Activated CD8-positive, alpha-beta T cell treated with anti-CD3 and anti-CD28 coated beads for 36 hours (primary cell): ENCODE measurements at regions not wholly inside any gene's neighbourhood (a gene's known extent, or its start where the extent isn't known, plus 50 kb on each side); places are given as distances from the start of the nearest gene placed in this dataset.

ENCODE experiments used
- ATAC-seq: fragments of 200-7000 bp; cut with Tn5 transposase; one replicate; pipeline ENCODE4 v1.10.0; 2021; ENCODE audit warnings: mild to moderate bottlenecking, moderate library complexity
- CTCF ChIA-PET: fragments of 350-600 bp; sonication (Branson Sonifier 250); formaldehyde crosslinking; loops from one replicate; lab custom pipeline; 2021; ENCODE audit warnings: antibody characterized with exemption; lab: Charles Lee
- POLR2A ChIA-PET: fragments of 350-600 bp; sonication (Branson Sonifier 250); formaldehyde crosslinking; loops from one replicate; lab custom pipeline; 2021; ENCODE audit warnings: antibody characterized with exemption; lab: Charles Lee
- DNase-seq: peaks from one replicate; pipeline ENCODE4 v3.0.0-alpha.2; 2020
- H3K27ac Mint-ChIP-seq: one replicate; pipeline ENCODE4 v1.8.0; 2021; ENCODE audit warnings: mild to moderate bottlenecking, mixed read lengths
- H3K27me3 Mint-ChIP-seq: one replicate; pipeline ENCODE4 v1.8.0; 2021; ENCODE audit warnings: mixed read lengths
- H3K36me3 Mint-ChIP-seq: one replicate; pipeline ENCODE4 v1.8.0; 2021; ENCODE audit warnings: low read depth, mixed read lengths
- H3K4me1 Mint-ChIP-seq: one replicate; pipeline ENCODE4 v1.8.0; 2021; ENCODE audit warnings: low read depth, mixed read lengths
- H3K4me3 Mint-ChIP-seq: one replicate; pipeline ENCODE4 v1.8.0; 2021; ENCODE audit warnings: mild to moderate bottlenecking, moderate library complexity, mixed read lengths
- H3K9me3 Mint-ChIP-seq: one replicate; pipeline ENCODE4 v1.8.0; 2021; ENCODE audit warnings: mixed read lengths
- CTCF ChIP-seq: fragments of 200-600 bp; IDR thresholded peaks from one replicate; pipeline ENCODE4 v1.8.0; 2022; ENCODE audit warnings: antibody characterized with exemption, mild to moderate bottlenecking
- intact Hi-C: fragments of 100-400 bp; cut with micrococcal nuclease; formaldehyde crosslinking; loops from one replicate; pipeline ENCODE4 v1.10.0; 2022

- no peaks in the 10 kb centered on the region for H3K4me1 Mint-ChIP-seq
- H3K9me3 Mint-ChIP-seq, result peaks cover 14% of the 10 kb centered on the region
- DNase-seq (no peak), ATAC-seq (no peak)
- intact Hi-C loops, result no loop called here
- CTCF ChIA-PET, result no interaction called here
- H3K27ac Mint-ChIP-seq, result no peak overlapping the region
- no peak overlapping the region for H3K4me3 Mint-ChIP-seq
- no peak for TF ChIP-seq CTCF
- H3K27me3 Mint-ChIP-seq, result no peaks in the 10 kb centered on the region
- H3K36me3 Mint-ChIP-seq, result no peaks in the 10 kb centered on the region
- POLR2A ChIA-PET, result no interaction called here
Observed at GRCh38 chr4:19520939-19521520, 730.7 kb upstream of the SLIT2 start.

GRCh38 chr4:19514276-19515070 is 737.2 kb upstream of the SLIT2 start:
- ATAC-seq (no peak), DNase-seq (no peak)
- CTCF ChIA-PET, result no interaction called here
- no peaks in the 10 kb centered on the region for H3K4me1 Mint-ChIP-seq
- no peaks in the 10 kb centered on the region for H3K27me3 Mint-ChIP-seq
- POLR2A ChIA-PET, result no interaction called here
- H3K27ac Mint-ChIP-seq, result no peak overlapping the region
- no peak for TF ChIP-seq CTCF
- no peaks in the 10 kb centered on the region for H3K36me3 Mint-ChIP-seq
- intact Hi-C loops, result no loop called here
- H3K9me3 Mint-ChIP-seq, result peaks cover 13% of the 10 kb centered on the region
- H3K4me3 Mint-ChIP-seq, result no peak overlapping the region

GRCh38 chr4:19512086-19512485 is 739.6 kb upstream of the SLIT2 start:
- DNase-seq (no peak), ATAC-seq (no peak)
- Mint-ChIP-seq H3K36me3 (no peaks in the 10 kb centered on the region), H3K4me1 (no peaks in the 10 kb centered on the region), H3K27me3 (no peaks in the 10 kb centered on the region), H3K4me3 (no peak overlapping the region), H3K27ac (no peak overlapping the region), H3K9me3 (peaks cover 7% of the 10 kb centered on the region)
- intact Hi-C loops, result no loop called here
- ChIA-PET POLR2A (no interaction called here), CTCF (no interaction called here)
- TF ChIP-seq CTCF, result no peak

- no peaks in the 10 kb centered on the region for H3K36me3 Mint-ChIP-seq
- ChIA-PET CTCF (no interaction called here), POLR2A (no interaction called here)
- DNase-seq (no peak), ATAC-seq (no peak)
- H3K4me3 Mint-ChIP-seq, result no peak overlapping the region
- no peaks in the 10 kb centered on the region for H3K27me3 Mint-ChIP-seq
- H3K27ac Mint-ChIP-seq, result no peak overlapping the region
- H3K4me1 Mint-ChIP-seq, result no peaks in the 10 kb centered on the region
- intact Hi-C loops, result no loop called here
- H3K9me3 Mint-ChIP-seq, result peaks cover 3% of the 10 kb centered on the region
- TF ChIP-seq CTCF, result no peak
Observed at GRCh38 chr4:19510993-19511392, 740.7 kb upstream of the SLIT2 start.

GRCh38 chr4:19508442-19508841 is 743.3 kb upstream of the SLIT2 start:
- H3K27me3 Mint-ChIP-seq, result no peaks in the 10 kb centered on the region
- no peak for TF ChIP-seq CTCF
- ChIA-PET CTCF (no interaction called here), POLR2A (no interaction called here)
- no peaks in the 10 kb centered on the region for H3K36me3 Mint-ChIP-seq
- H3K4me1 Mint-ChIP-seq, result no peaks in the 10 kb centered on the region
- H3K4me3 Mint-ChIP-seq, result no peak overlapping the region
- ATAC-seq (no peak), DNase-seq (no peak)
- intact Hi-C loops, result no loop called here
- peaks cover 1% of the 10 kb centered on the region for H3K9me3 Mint-ChIP-seq
- H3K27ac Mint-ChIP-seq, result no peak overlapping the region
